ENCODE measurements at regions not wholly inside any gene's neighbourhood (a gene's known extent, or its start where the extent isn't known, plus 50 kb on each side); places are given as distances from the start of the nearest gene placed in this dataset.
"Not testable (repeated sequence)": the region's sequence is repeated elsewhere in the genome, so short reads cannot be mapped to it uniquely, and the experiment has no call there.

GRCh38 chr4:142897518-142897917 lies 51.4 kb upstream of the INPP4B start:
- DNase-seq, result not testable (repeated sequence)

GRCh38 chr4:142900622-142901021 lies 54.5 kb upstream of the INPP4B start:
- no peak for DNase-seq

- no peak for DNase-seq
Observed at GRCh38 chr4:142901166-142901662, 55.1 kb upstream of the INPP4B start.

GRCh38 chr4:142903617-142904016 lies 57.5 kb upstream of the INPP4B start:
- DNase-seq, result not testable (repeated sequence)

- DNase-seq, result no peak
Observed at GRCh38 chr4:142909908-142910307, 63.8 kb upstream of the INPP4B start.

- DNase-seq, result no peak
Observed at GRCh38 chr4:142913034-142913433, 66.9 kb upstream of the INPP4B start.

- no peak for DNase-seq
Observed at GRCh38 chr4:142913461-142914030, 67.4 kb upstream of the INPP4B start.

- DNase-seq, result no peak
Observed at GRCh38 chr4:142917678-142918077, 71.6 kb upstream of the INPP4B start.

- no peak for DNase-seq
Observed at GRCh38 chr4:142922720-142923119, 76.6 kb upstream of the INPP4B start.

GRCh38 chr4:142923619-142924018 lies 77.5 kb upstream of the INPP4B start:
- no peak for DNase-seq

GRCh38 chr4:142925161-142925560 lies 79.1 kb upstream of the INPP4B start:
- DNase-seq, result no peak

- no peak for DNase-seq
Observed at GRCh38 chr4:142927721-142928120, 81.6 kb upstream of the INPP4B start.

GRCh38 chr4:142929526-142929925 lies 83.4 kb upstream of the INPP4B start:
- DNase-seq, result no peak

- DNase-seq, result no peak
Observed at GRCh38 chr4:142933207-142933606, 87.1 kb upstream of the INPP4B start.

- DNase-seq, result peak; percentile 4
Observed at GRCh38 chr4:142940425-142941330, 94.6 kb upstream of the INPP4B start.

- DNase-seq, result no peak
Observed at GRCh38 chr4:142944565-142944964, 98.5 kb upstream of the INPP4B start.

- DNase-seq, result no peak
Observed at GRCh38 chr4:142952821-142953580, 106.9 kb upstream of the INPP4B start.

GRCh38 chr4:142954415-142954814 lies 108.3 kb upstream of the INPP4B start:
- no peak for DNase-seq

GRCh38 chr4:142955501-142955900 lies 109.4 kb upstream of the INPP4B start:
- DNase-seq, result no peak

GRCh38 chr4:142959173-142959572 lies 113.1 kb upstream of the INPP4B start:
- no peak for DNase-seq

- DNase-seq, result no peak
Observed at GRCh38 chr4:142960126-142960525, 114.0 kb upstream of the INPP4B start.

GRCh38 chr4:142960867-142961644 lies 115.0 kb upstream of the INPP4B start:
- no peak for DNase-seq

GRCh38 chr4:142961866-142962265 lies 115.8 kb upstream of the INPP4B start:
- DNase-seq, result no peak

Measured in retina (tissue), 1 donor.